Liver (tissue), 8 donors: ENCODE measurements at regions not wholly inside any gene's neighbourhood (a gene's known extent, or its start where the extent isn't known, plus 50 kb on each side); places are given as distances from the start of the nearest gene placed in this dataset.

Experiments
- DNase-seq: peaks from one replicate; pipeline ENCODE4 v3.0.0-alpha.2; 2017; ENCODE audit warnings: low spot score
- H3K27ac ChIP-seq, 2 donors: one replicate each; pipeline ENCODE4 v1.7.0; 2013; ENCODE audit warnings: inconsistent platforms in 2 of 2, low read length in 2 of 2, control low read depth in 1 of 2, low read depth in 1 of 2, mild to moderate bottlenecking in 1 of 2
- H3K27me3 ChIP-seq, 4 donors: one replicate each; pipeline versions ENCODE4 v1.6.1 to v1.7.0; 2013; ENCODE audit warnings: low read length in 3 of 4, inconsistent platforms in 1 of 4, mild to moderate bottlenecking in 1 of 4, moderate library complexity in 1 of 4; ENCODE audit not compliant: control insufficient read depth in 4 of 4, insufficient read depth in 4 of 4
- H3K36me3 ChIP-seq, 4 donors: one replicate each; pipeline versions ENCODE4 v1.6.1 to v1.7.0; 2013; ENCODE audit warnings: low read length in 3 of 4, mild to moderate bottlenecking in 3 of 4, low read depth in 1 of 4, moderate library complexity in 1 of 4; ENCODE audit not compliant: control insufficient read depth in 4 of 4, insufficient read depth in 3 of 4
- H3K4me1 ChIP-seq, 4 donors: one replicate each; pipeline versions ENCODE4 v1.6.1 to v1.7.0; 2013; ENCODE audit warnings: low read length in 3 of 4, mild to moderate bottlenecking in 3 of 4, moderate library complexity in 1 of 4; ENCODE audit not compliant: control insufficient read depth in 4 of 4, insufficient read depth in 4 of 4
- H3K4me3 ChIP-seq, 3 donors: one replicate each; pipeline versions ENCODE4 v1.6.1 to v1.7.0; 2013; ENCODE audit warnings: low read length in 3 of 3, control low read depth in 1 of 3, low read depth in 1 of 3, mild to moderate bottlenecking in 1 of 3
- H3K9ac ChIP-seq, 2 donors: one replicate each; pipeline ENCODE4 v1.7.0; 2013; ENCODE audit warnings: low read length in 2 of 2, mild to moderate bottlenecking in 2 of 2, moderate library complexity in 2 of 2, control low read depth in 1 of 2, low read depth in 1 of 2
- H3K9me3 ChIP-seq, 4 donors: one replicate each; pipeline versions ENCODE4 v1.6.1 to v1.7.0; 2013; ENCODE audit warnings: low read length in 3 of 4; ENCODE audit not compliant: control insufficient read depth in 4 of 4
- ATF3 ChIP-seq: IDR thresholded peaks from 2 replicates; pipeline ENCODE4 v1.6.1; 2016; ENCODE audit warnings: antibody characterized with exemption
- CTCF ChIP-seq: fragments of 150-350 bp; IDR thresholded peaks from 2 replicates; pipeline ENCODE4 v1.5.1; 2017; ENCODE audit warnings: improper control_type of control experiment, low read depth, low read length; ENCODE audit not compliant: missing input control
- EGR1 ChIP-seq, 2 donors: IDR thresholded peaks; 2 replicates each; pipeline ENCODE4 v1.6.1; 2016 to 2018; ENCODE audit warnings: antibody characterized with exemption in 2 of 2, low read depth in 2 of 2
- FOXA1 ChIP-seq: IDR thresholded peaks from 2 replicates; pipeline ENCODE4 v1.6.1; 2016; ENCODE audit warnings: antibody characterized with exemption
- FOXA2 ChIP-seq: IDR thresholded peaks from 2 replicates; pipeline ENCODE4 v1.6.1; 2016; ENCODE audit warnings: antibody characterized with exemption
- GABPA ChIP-seq, 2 donors: IDR thresholded peaks in 1 of 2; conservative IDR thresholded peaks in 1 of 2; 2 replicates each; pipeline ENCODE4 v1.6.1; 2016; ENCODE audit warnings: antibody characterized with exemption in 2 of 2, mild to moderate bottlenecking in 1 of 2, moderate library complexity in 1 of 2
- HNF4A ChIP-seq, 2 donors: conservative IDR thresholded peaks; 2 replicates each; pipeline ENCODE4 v1.6.1; 2016; ENCODE audit warnings: antibody characterized with exemption in 2 of 2, mild to moderate bottlenecking in 2 of 2
- HNF4G ChIP-seq: IDR thresholded peaks from 2 replicates; pipeline ENCODE4 v1.6.1; 2016; ENCODE audit warnings: antibody characterized with exemption
- JUND ChIP-seq, 2 donors: IDR thresholded peaks; 2 replicates each; pipeline ENCODE4 v1.6.1; 2016; ENCODE audit warnings: antibody characterized with exemption in 2 of 2
- MAX ChIP-seq: IDR thresholded peaks from 2 replicates; pipeline ENCODE4 v1.6.1; 2016; ENCODE audit warnings: antibody characterized with exemption
- NR2F2 ChIP-seq: IDR thresholded peaks from 2 replicates; pipeline ENCODE4 v1.6.1; 2016; ENCODE audit warnings: antibody characterized with exemption
- RAD21 ChIP-seq, 2 donors: IDR thresholded peaks; 2 replicates each; pipeline ENCODE4 v1.6.1; 2016; ENCODE audit warnings: antibody characterized with exemption in 2 of 2, mild to moderate bottlenecking in 2 of 2
- REST ChIP-seq: IDR thresholded peaks from 2 replicates; pipeline ENCODE4 v1.6.1; 2016; ENCODE audit warnings: antibody characterized with exemption, mild to moderate bottlenecking
- RXRA ChIP-seq, 2 donors: IDR thresholded peaks; 2 replicates each; pipeline ENCODE4 v1.6.1; 2017 to 2018; ENCODE audit warnings: antibody characterized with exemption in 2 of 2, mild to moderate bottlenecking in 1 of 2
- SP1 ChIP-seq: IDR thresholded peaks from 2 replicates; pipeline ENCODE4 v1.6.1; 2018; ENCODE audit warnings: antibody characterized with exemption, mild to moderate bottlenecking
- TAF1 ChIP-seq: conservative IDR thresholded peaks from 2 replicates; pipeline ENCODE4 v1.6.1; 2016; ENCODE audit warnings: antibody characterized with exemption, mild to moderate bottlenecking
- YY1 ChIP-seq: IDR thresholded peaks from 2 replicates; pipeline ENCODE4 v1.6.1; 2016; ENCODE audit warnings: antibody characterized with exemption, mild to moderate bottlenecking
- ZBTB33 ChIP-seq: IDR thresholded peaks from 2 replicates; pipeline ENCODE4 v1.6.1; 2016; ENCODE audit warnings: antibody characterized with exemption
- WGBS: extraction: QIAGEN DNeasy Blood & Tissue Kit; methylation state at CpG from one replicate; pipeline ENCODE4 v1.1.7; 2013; 5-methylcytosine and 5-hydroxymethylcytosine counted together
- donor health status: healthy.
- donor health status: healthy.
- donor health status: healthy.
- donor health status: healthy.
- donor health status: healthy.

GRCh38 chr11:121932646-121933185 is 183.3 kb downstream of the BLID start:
- 98% methylated on average over 3 of the region's 3 CpGs for WGBS
- H3K4me1 ChIP-seq, result peaks cover 6 to 54% (median 32%) of the 10 kb centered on the region in 4 donors
- DNase-seq, result no peak
- TF ChIP-seq EGR1 (IDR thresholded peaks at IDR 0.05; ENCODE audit: low read depth in 2 of 2), result no peak
- TF ChIP-seq MAX, result no peak
- TF ChIP-seq FOXA2, result no peak
- no peak for TF ChIP-seq SP1
- no peak for TF ChIP-seq RAD21 (IDR thresholded peaks at IDR 0.05)
- TF ChIP-seq CTCF, result no peak
- TF ChIP-seq HNF4A (conservative IDR thresholded peaks at IDR 0.05), result no peak
- no peak for TF ChIP-seq GABPA (IDR thresholded peaks at IDR 0.05 in 1 of 2, conservative IDR thresholded peaks at IDR 0.05 in 1 of 2)
- TF ChIP-seq YY1, result no peak
- no peak for TF ChIP-seq FOXA1
- TF ChIP-seq RXRA (IDR thresholded peaks at IDR 0.05), result no peak
- TF ChIP-seq REST, result no peak
- TF ChIP-seq NR2F2, result no peak
- no peak for TF ChIP-seq HNF4G
- no peak for TF ChIP-seq JUND (IDR thresholded peaks at IDR 0.05)
- TF ChIP-seq TAF1, result no peak
- TF ChIP-seq ATF3, result no peak
- H3K36me3 ChIP-seq, result no peaks in the 10 kb centered on the region
- H3K4me3 ChIP-seq, result no peak overlapping the region
- H3K27me3 ChIP-seq, result no peaks in the 10 kb centered on the region
- H3K27ac ChIP-seq, result peak overlapping the region; percentile 69 to 87
- H3K9me3 ChIP-seq, result no peaks in the 10 kb centered on the region
- H3K9ac ChIP-seq, result no peak overlapping the region

GRCh38 chr11:121931748-121932352 is 184.2 kb downstream of the BLID start:
- Histone ChIP-seq H3K4me1 (peaks cover 6 to 61% (median 39%) of the 10 kb centered on the region in 4 donors), H3K27ac (peak overlapping the region; percentile 71 to 87), H3K36me3 (no peaks in the 10 kb centered on the region), H3K9ac (no peak overlapping the region), H3K27me3 (no peaks in the 10 kb centered on the region), H3K4me3 (no peak overlapping the region), H3K9me3 (no peaks in the 10 kb centered on the region)
- DNase-seq, result no peak
- WGBS, result 35% methylated on average over 4 of the region's 4 CpGs
- peak; percentile 84 for TF ChIP-seq YY1
- peak; percentile 62 to 90 for TF ChIP-seq EGR1 (IDR thresholded peaks at IDR 0.05; ENCODE audit: low read depth in 2 of 2)
- no peak for TF ChIP-seq TAF1
- peak; percentile 69 to 71 for TF ChIP-seq RAD21 (IDR thresholded peaks at IDR 0.05)
- peak; percentile 82 for TF ChIP-seq REST
- TF ChIP-seq FOXA2, result no peak
- TF ChIP-seq ZBTB33, result peak; percentile 94
- TF ChIP-seq SP1, result peak; percentile 98
- TF ChIP-seq HNF4G, result peak; percentile 98
- TF ChIP-seq JUND (IDR thresholded peaks at IDR 0.05), result peak; percentile 94 to 96
- TF ChIP-seq RXRA (IDR thresholded peaks at IDR 0.05), result peak; percentile 96 to 98
- peak; percentile 89 for TF ChIP-seq ATF3
- peak; percentile 99 for TF ChIP-seq MAX
- TF ChIP-seq NR2F2, result peak; percentile 98
- peak; percentile 100 for TF ChIP-seq HNF4A (conservative IDR thresholded peaks at IDR 0.05)
